IMR-90 (cell line): ENCODE measurements at regions not wholly inside any gene's neighbourhood (a gene's known extent, or its start where the extent isn't known, plus 50 kb on each side); places are given as distances from the start of the nearest gene placed in this dataset.

ENCODE experiments used
- ATAC-seq: fragments of 200-7000 bp; cut with Tn5 transposase; 2 replicates; pipeline ENCODE4 v1.9.1; 2020; ENCODE audit warnings: low read depth, mild to moderate bottlenecking, moderate library complexity
- BruUV-seq: library from RNA; stranded (reverse); fragments of 400-500 nt; replicated peaks from 2 replicates; lab custom pipeline; 2021; lab: Mats Ljungman, UMichigan
- CTCF ChIA-PET: fragments of 300-600 bp; formaldehyde crosslinking; extraction: SDS; loops from one replicate; lab custom pipeline; 2021; ENCODE audit warnings: antibody characterized with exemption; lab: Yijun Ruan, JAX
- POLR2A ChIA-PET: fragments of 300-600 bp; sonication (Branson Sonifier 250); formaldehyde crosslinking; loops from one replicate; lab custom pipeline; 2022; ENCODE audit warnings: antibody characterized with exemption; ENCODE audit not compliant: unreplicated experiment; lab: Charles Lee
- DNase-seq: peaks from one replicate; pipeline ENCODE4 v3.0.0; 2013
- H2AFZ ChIP-seq: replicated peaks from 2 replicates; pipeline ENCODE3; 2013; ENCODE audit warnings: low read length, mild to moderate bottlenecking; ENCODE audit not compliant: poor library complexity
- H2AK5ac ChIP-seq: 2 replicates; pipeline ENCODE4 v1.6.1; 2013; ENCODE audit warnings: low read depth, low read length, inconsistent platforms
- H2AK9ac ChIP-seq: replicated peaks from 2 replicates; pipeline ENCODE3; 2013; ENCODE audit warnings: mild to moderate bottlenecking, low read depth, low read length, moderate library complexity; ENCODE audit not compliant: poor library complexity
- H2BK120ac ChIP-seq: 2 replicates; pipeline ENCODE4 v1.6.1; 2013; ENCODE audit warnings: low read depth, low read length, inconsistent platforms
- H2BK15ac ChIP-seq: 3 replicates; pipeline ENCODE4 v1.6.1; 2013; ENCODE audit warnings: low read depth, low read length, inconsistent platforms
- H2BK20ac ChIP-seq: 2 replicates; pipeline ENCODE4 v1.6.1; 2013; ENCODE audit warnings: low read depth, mild to moderate bottlenecking, inconsistent platforms, low read length, moderate library complexity
- H2BK5ac ChIP-seq: 2 replicates; pipeline ENCODE4 v1.6.1; 2013; ENCODE audit warnings: mild to moderate bottlenecking, low read depth, low read length, inconsistent platforms; ENCODE audit not compliant: poor library complexity, severe bottlenecking
- H3K14ac ChIP-seq: replicated peaks from 2 replicates; pipeline ENCODE4 v1.6.1; 2013; ENCODE audit warnings: low read depth, low read length, inconsistent platforms
- H3K18ac ChIP-seq: 2 replicates; pipeline ENCODE4 v1.6.1; 2013; ENCODE audit warnings: low read depth, low read length, control low read depth
- H3K23ac ChIP-seq: 2 replicates; pipeline ENCODE4 v1.6.1; 2013; ENCODE audit warnings: low read depth, low read length, inconsistent platforms
- H3K27ac ChIP-seq: 2 replicates; pipeline ENCODE4 v1.5.1; 2013; ENCODE audit warnings: mild to moderate bottlenecking, control low read depth, low read length; ENCODE audit not compliant: insufficient read depth
- H3K27me3 ChIP-seq: 2 replicates; pipeline ENCODE4 v1.6.1; 2013; ENCODE audit warnings: low read length; ENCODE audit not compliant: control insufficient read depth, insufficient read depth
- H3K36me3 ChIP-seq: 2 replicates; pipeline ENCODE4 v1.6.1; 2013; ENCODE audit warnings: low read length, mixed read lengths; ENCODE audit not compliant: control insufficient read depth, insufficient read depth
- H3K4ac ChIP-seq: 2 replicates; pipeline ENCODE4 v1.6.1; 2013; ENCODE audit warnings: low read depth, low read length, inconsistent platforms
- H3K4me1 ChIP-seq: 2 replicates; pipeline ENCODE4 v1.6.1; 2013; ENCODE audit warnings: low read length, mixed read lengths; ENCODE audit not compliant: control insufficient read depth, insufficient read depth
- H3K4me2 ChIP-seq: 2 replicates; pipeline ENCODE4 v1.6.1; 2013; ENCODE audit warnings: low read depth, mild to moderate bottlenecking, control low read depth, low read length, moderate library complexity
- H3K4me3 ChIP-seq: 2 replicates; pipeline ENCODE4 v1.5.1; 2013; ENCODE audit warnings: low read depth, mild to moderate bottlenecking, control low read depth, low read length, moderate library complexity; ENCODE audit not compliant: insufficient read depth
- H3K56ac ChIP-seq: 2 replicates; pipeline ENCODE4 v1.6.1; 2013; ENCODE audit warnings: low read length, inconsistent platforms; ENCODE audit not compliant: insufficient read depth; ENCODE audit errors: extremely low read depth
- H3K79me1 ChIP-seq, 2 experiments: 2 replicates each; pipeline ENCODE4 v1.6.1; 2013; ENCODE audit warnings: low read length in 2 of 2, inconsistent platforms in 1 of 2, low read depth in 1 of 2
- H3K9ac ChIP-seq: 2 replicates; pipeline ENCODE4 v1.6.1; 2013; ENCODE audit warnings: low read depth, low read length, control low read depth
- H3K9me1 ChIP-seq: 2 replicates; pipeline ENCODE4 v1.6.1; 2013; ENCODE audit warnings: low read length, inconsistent platforms; ENCODE audit not compliant: insufficient read depth
- H3K9me3 ChIP-seq: 2 replicates; pipeline ENCODE4 v1.6.1; 2013; ENCODE audit warnings: low read length; ENCODE audit not compliant: control insufficient read depth, insufficient read depth
- H4K20me1 ChIP-seq: 2 replicates; pipeline ENCODE4 v1.6.1; 2013; ENCODE audit warnings: low read length, inconsistent platforms; ENCODE audit not compliant: insufficient read depth
- H4K5ac ChIP-seq: 2 replicates; pipeline ENCODE4 v1.6.1; 2013; ENCODE audit warnings: mild to moderate bottlenecking, low read depth, low read length, control low read depth
- H4K8ac ChIP-seq, 2 experiments: 2 replicates each; pipeline ENCODE4 v1.6.1; 2013; ENCODE audit warnings: low read depth in 2 of 2, low read length in 2 of 2, control low read depth in 1 of 2, inconsistent platforms in 1 of 2
- H4K91ac ChIP-seq: 2 replicates; pipeline ENCODE4 v1.6.1; 2013; ENCODE audit warnings: low read depth, low read length, inconsistent platforms; ENCODE audit not compliant: insufficient read depth
- CTCF ChIP-seq: conservative IDR thresholded peaks from 2 replicates; pipeline ENCODE4 v1.5.1; 2012; ENCODE audit warnings: mild to moderate bottlenecking, low read depth, low read length, improper control_type of control experiment
- POLR2A ChIP-seq: IDR thresholded peaks from 2 replicates; pipeline ENCODE4 v1.6.1; 2012; ENCODE audit warnings: mild to moderate bottlenecking, low read depth, low read length
- RCOR1 ChIP-seq: IDR thresholded peaks from 2 replicates; pipeline ENCODE4 v1.6.1; 2012; ENCODE audit warnings: mild to moderate bottlenecking, low read length, improper control_type of control experiment; ENCODE audit not compliant: insufficient replicate concordance
- WGBS, 2 experiments: methylation state at CpG; one replicate each; pipeline versions ENCODE4 v1.1.5 to v1.1.7; 2013; ENCODE audit warnings: missing lambda C conversion rate in 2 of 2; ENCODE audit not compliant: insufficient read length in 1 of 2; ENCODE audit errors: extremely low coverage in 2 of 2; 5-methylcytosine and 5-hydroxymethylcytosine counted together
- dilution Hi-C: fragments of 300-500 bp; cut with HindIII; formaldehyde crosslinking; loops from one replicate; pipeline ENCODE4 v1.14.3; 2018; ENCODE audit warnings: low sequenced_read_pairs; ENCODE audit not compliant: unreplicated experiment
- in situ Hi-C: fragments of 300-500 bp; cut with MboI; formaldehyde crosslinking; loops from 3 replicates; pipeline ENCODE4 v1.14.3; 2019; ENCODE audit warnings: low sequenced_read_pairs, inconsistent platforms, mixed read lengths
- intact Hi-C: fragments of 100-400 bp; cut with micrococcal nuclease; formaldehyde crosslinking; loops from 2 replicates; pipeline ENCODE4 v1.10.0; 2022

GRCh38 chr15:95296643-95297042 is 1033.9 kb upstream of the NR2F2 start:
- ChIA-PET CTCF (interaction anchor here (1.0 kb wide), 1 partner anchor 18 kb away, joined by 3 read pairs; no protein-coding TSS in a partner anchor), POLR2A (no interaction called here)
- Histone ChIP-seq H2AK5ac (no peak overlapping the region), H3K18ac (no peak overlapping the region), H3K4me3 (no peak overlapping the region), H3K56ac (no peak overlapping the region), H4K91ac (no peak overlapping the region), H2BK120ac (no peak overlapping the region; the same call in 1 of the 2 replicates), H3K4me1 (peaks cover 11% of the 10 kb centered on the region), H2BK15ac (no peak overlapping the region), H3K9me3 (no peaks in the 10 kb centered on the region), H3K36me3 (no peaks in the 10 kb centered on the region), H4K5ac (no peak overlapping the region), H3K9me1 (peaks cover 6% of the 10 kb centered on the region; the same call in 1 of the 2 replicates), H3K23ac (no peak overlapping the region), H4K20me1 (no peaks in the 10 kb centered on the region), H2AK9ac (no peak overlapping the region), H3K4ac (no peak overlapping the region), H3K79me1 (no peaks in the 10 kb centered on the region), H4K8ac (no peak overlapping the region), H3K27ac (no peak overlapping the region), H2BK5ac (no peak overlapping the region), H3K14ac (no peak overlapping the region), H3K9ac (no peak overlapping the region), H2AFZ (no peak overlapping the region), H2BK20ac (no peak overlapping the region), H3K27me3 (no peaks in the 10 kb centered on the region), H3K4me2 (no peak overlapping the region)
- intact Hi-C loops (no loop called here), dilution Hi-C loops (no loop called here), in situ Hi-C loops (loop anchor here (10.0 kb wide), 1 partner anchor 1038 kb away; the partner anchor contains the start of gene NR2F2)
- no peak for ATAC-seq
- no TSS peak for BruUV-seq
- no peak for TF ChIP-seq CTCF
- TF ChIP-seq POLR2A = no peak
- TF ChIP-seq RCOR1 = no peak
- WGBS, 2 experiments = no CpG with 5 or more reads among the region's 4 CpGs
- DNase-seq = no peak
